NT2/D1 (cell line): ENCODE measurements at regions not wholly inside any gene's neighbourhood (a gene's known extent, or its start where the extent isn't known, plus 50 kb on each side); places are given as distances from the start of the nearest gene placed in this dataset.

Experiments
- SUZ12 ChIP-seq: IDR thresholded peaks from 2 replicates; pipeline ENCODE4 v1.6.1; 2011; ENCODE audit not compliant: insufficient read length, insufficient read depth; ENCODE audit errors: extremely low read depth
- YY1 ChIP-seq: IDR thresholded peaks from 2 replicates; pipeline ENCODE4 v1.6.1; 2011; ENCODE audit not compliant: insufficient read length, insufficient read depth
- ZNF274 ChIP-seq: IDR thresholded peaks from 2 replicates; pipeline ENCODE4 v1.6.1; 2011; ENCODE audit warnings: mild to moderate bottlenecking, low read depth, low read length

DNA sequence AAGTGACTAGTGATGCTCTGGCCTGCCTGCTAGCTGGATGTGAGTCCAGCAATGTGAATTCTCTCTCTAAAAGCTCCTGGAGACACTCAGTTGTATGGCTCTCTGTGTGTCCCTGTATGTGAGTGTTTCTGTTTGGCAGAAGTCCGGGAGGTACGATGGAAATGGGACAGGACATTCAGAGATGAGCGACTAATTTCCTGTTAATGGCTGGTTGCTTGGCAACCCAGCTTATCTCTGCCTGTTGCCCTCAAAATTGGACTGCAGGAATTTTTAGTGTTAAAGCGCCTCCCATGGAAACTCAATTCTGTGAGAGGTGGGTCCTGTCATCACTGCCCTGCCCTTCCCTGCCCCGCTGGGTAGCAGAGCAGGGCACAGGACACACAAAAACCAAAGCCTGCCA, 136.8 kb upstream of the LRFN2 start:
- TF ChIP-seq ZNF274: no peak
- TF ChIP-seq SUZ12: no peak
- no peak for TF ChIP-seq YY1
